ENCODE measurements at regions not wholly inside any gene's neighbourhood (a gene's known extent, or its start where the extent isn't known, plus 50 kb on each side); places are given as distances from the start of the nearest gene placed in this dataset.

GRCh38 chr2:38473333-38474005, 96.4 kb upstream of the ATL2 start:
- TF ChIP-seq CTCF (IDR thresholded peaks at IDR 0.05), result no peak
- TF ChIP-seq POLR2A (IDR thresholded peaks at IDR 0.05; ENCODE audit: low read depth), result no peak
